ENCODE measurements at regions not wholly inside any gene's neighbourhood (a gene's known extent, or its start where the extent isn't known, plus 50 kb on each side); places are given as distances from the start of the nearest gene placed in this dataset.

DNA sequence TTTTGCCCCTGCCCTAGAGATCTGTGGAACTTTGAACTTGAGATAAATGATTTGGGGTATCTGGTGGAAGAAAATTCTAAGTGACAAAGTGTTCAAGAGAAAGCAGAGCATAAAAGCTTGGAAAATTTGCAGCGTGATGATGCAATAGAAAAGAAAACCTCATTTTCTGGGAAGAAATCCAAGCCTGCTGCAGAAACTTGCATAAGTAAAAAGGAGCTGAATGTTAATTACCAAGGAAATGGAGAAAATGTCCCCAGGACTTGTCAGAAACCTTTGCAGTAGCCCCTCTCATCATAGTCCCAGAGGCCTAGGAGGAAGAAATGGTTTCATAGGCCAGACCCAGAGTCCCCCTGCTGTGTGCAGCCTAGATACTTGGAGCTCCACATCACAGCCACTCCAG, 686.9 kb downstream of the FAM181B start:
- no peak overlapping the region for H3K4me3 Mint-ChIP-seq
- Histone ChIP-seq H3K4me1 (ENCODE audit: control insufficient read depth in 1 of 2, extremely low read depth in 1 of 2, insufficient read depth in 2 of 2, low read length in 2 of 2) (no peaks in the 10 kb centered on the region), H3K27ac (ENCODE audit: low read length) (no peak overlapping the region), H3K27me3 (replicated peaks in 1 of 2; ENCODE audit: control insufficient read depth in 2 of 2, extremely low read depth in 1 of 2, insufficient read depth in 2 of 2, low read length in 1 of 2) (peaks cover 0 to 7% of the 10 kb centered on the region in 2 experiments), H3K4me3 (ENCODE audit: control insufficient read depth in 1 of 2, extremely low read depth in 1 of 2, low read length in 1 of 2) (no peak overlapping the region), H3K9me3 (no peaks in the 10 kb centered on the region), H3K36me3 (ENCODE audit: control insufficient read depth in 2 of 2, extremely low read depth in 1 of 2, insufficient read depth in 1 of 2, low read length in 1 of 2) (no peaks in the 10 kb centered on the region)
- peaks cover 3 to 6% (median 5%) of the 10 kb centered on the region in 3 donors for H3K9me3 Mint-ChIP-seq
- POLR2A ChIA-PET = no interaction called here
- no peak for DNase-seq
- ATAC-seq (replicated peaks in 1 of 4) = no peak
- CTCF ChIA-PET = no interaction called here
- WGBS (ENCODE audit: insufficient coverage) = 100% methylated on average over 1 of the region's 1 CpG
- H3K27ac Mint-ChIP-seq = no peak overlapping the region
- no peaks in the 10 kb centered on the region for H3K4me1 Mint-ChIP-seq
- H3K36me3 Mint-ChIP-seq = no peaks in the 10 kb centered on the region
- H3K27me3 Mint-ChIP-seq = peaks cover 5 to 13% of the 10 kb centered on the region in 2 donors

DNA sequence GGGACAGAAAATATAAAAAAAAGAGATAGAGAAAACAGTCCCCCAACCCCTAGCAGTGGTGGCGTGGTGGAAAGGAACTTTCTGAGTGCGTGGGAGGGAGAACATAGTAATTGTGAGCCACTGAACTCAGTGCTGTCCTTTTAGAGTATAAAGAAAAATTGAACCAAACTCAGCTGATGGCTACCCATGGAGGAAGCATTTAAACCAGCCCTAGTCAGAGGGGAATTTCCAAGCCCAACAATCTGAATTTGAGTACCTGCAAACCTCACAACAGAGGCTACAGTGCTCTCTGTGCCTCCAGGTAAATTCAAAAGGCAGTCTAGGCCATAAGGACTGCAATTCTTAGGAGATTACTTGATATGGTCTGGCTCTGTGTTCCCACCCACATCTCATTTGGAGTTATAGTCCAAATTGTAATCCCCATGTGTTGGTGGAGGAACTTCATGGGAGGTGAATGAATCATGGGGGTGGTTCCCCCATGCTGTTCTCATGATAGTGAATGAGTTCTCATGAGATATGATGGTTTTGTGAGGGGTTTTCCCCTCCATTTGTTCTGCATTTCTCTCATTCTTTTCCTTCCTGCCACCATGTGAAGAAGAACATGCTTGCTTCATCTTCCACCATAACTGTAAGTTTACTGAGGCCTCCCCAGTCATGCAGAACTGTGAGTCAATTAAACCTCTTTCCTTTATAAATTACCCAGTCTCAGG, 687.8 kb downstream of the FAM181B start:
- Mint-ChIP-seq H3K27ac (no peak overlapping the region), H3K36me3 (no peaks in the 10 kb centered on the region), H3K27me3 (peaks cover 5 to 12% of the 10 kb centered on the region in 2 donors), H3K4me1 (no peaks in the 10 kb centered on the region), H3K9me3 (peaks cover 3 to 6% (median 5%) of the 10 kb centered on the region in 3 donors), H3K4me3 (no peak overlapping the region)
- H3K27me3 ChIP-seq (replicated peaks in 1 of 2; ENCODE audit: control insufficient read depth in 2 of 2, extremely low read depth in 1 of 2, insufficient read depth in 2 of 2, low read length in 1 of 2) = peaks cover 0 to 7% of the 10 kb centered on the region in 2 experiments
- POLR2A ChIA-PET = interaction anchor here in 1 of 2 donors (0.7 kb wide), 1 partner anchor 415 kb away, joined by 4 read pairs; no protein-coding TSS in a partner anchor
- DNase-seq (no peak), ATAC-seq (replicated peaks in 1 of 4) (no peak)
- H3K9me3 ChIP-seq = no peaks in the 10 kb centered on the region
- H3K36me3 ChIP-seq (ENCODE audit: control insufficient read depth in 2 of 2, extremely low read depth in 1 of 2, insufficient read depth in 1 of 2, low read length in 1 of 2) = no peaks in the 10 kb centered on the region
- no peak overlapping the region for H3K4me3 ChIP-seq (ENCODE audit: control insufficient read depth in 1 of 2, extremely low read depth in 1 of 2, low read length in 1 of 2)
- H3K4me1 ChIP-seq (ENCODE audit: control insufficient read depth in 1 of 2, extremely low read depth in 1 of 2, insufficient read depth in 2 of 2, low read length in 2 of 2) = no peaks in the 10 kb centered on the region
- H3K27ac ChIP-seq (ENCODE audit: low read length) = no peak overlapping the region
- no CpG with 5 or more reads among the region's 2 CpGs for WGBS (ENCODE audit: insufficient coverage)
- CTCF ChIA-PET = no interaction called here

DNA sequence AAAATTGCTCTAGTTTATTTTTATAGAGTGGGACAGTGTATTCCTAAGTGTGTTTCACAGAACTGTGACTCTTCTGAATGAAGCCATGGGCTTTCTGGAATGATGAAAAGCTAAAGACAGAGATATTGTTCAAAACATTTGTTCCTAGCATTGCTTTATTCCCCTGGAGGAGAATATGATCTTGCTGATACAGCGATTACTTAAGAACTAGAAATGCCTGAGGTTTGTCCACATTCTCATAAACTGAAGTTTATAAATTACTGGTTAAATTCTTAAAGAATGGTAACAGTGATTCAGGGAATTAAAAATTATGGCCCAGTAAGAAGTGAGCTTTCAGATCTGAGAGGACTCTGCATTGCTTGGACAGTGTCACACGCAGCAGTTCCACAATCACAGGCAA, 690.3 kb downstream of the FAM181B start:
- ChIA-PET POLR2A (no interaction called here), CTCF (interaction anchor here (0.6 to 0.7 kb wide), 2 partner anchors 404 to 1515 kb away, joined by 3 to 9 read pairs; no protein-coding TSS in a partner anchor)
- Histone ChIP-seq H3K27me3 (replicated peaks in 1 of 2; ENCODE audit: control insufficient read depth in 2 of 2, extremely low read depth in 1 of 2, insufficient read depth in 2 of 2, low read length in 1 of 2) (no peaks in the 10 kb centered on the region), H3K4me1 (ENCODE audit: control insufficient read depth in 1 of 2, extremely low read depth in 1 of 2, insufficient read depth in 2 of 2, low read length in 2 of 2) (no peaks in the 10 kb centered on the region), H3K4me3 (ENCODE audit: control insufficient read depth in 1 of 2, extremely low read depth in 1 of 2, low read length in 1 of 2) (no peak overlapping the region), H3K9me3 (no peaks in the 10 kb centered on the region), H3K36me3 (ENCODE audit: control insufficient read depth in 2 of 2, extremely low read depth in 1 of 2, insufficient read depth in 1 of 2, low read length in 1 of 2) (no peaks in the 10 kb centered on the region), H3K27ac (ENCODE audit: low read length) (no peak overlapping the region)
- Mint-ChIP-seq H3K27me3 (no peaks in the 10 kb centered on the region), H3K36me3 (no peaks in the 10 kb centered on the region), H3K27ac (no peak overlapping the region), H3K4me1 (no peaks in the 10 kb centered on the region), H3K4me3 (no peak overlapping the region), H3K9me3 (peaks cover 3 to 6% (median 5%) of the 10 kb centered on the region in 3 donors)
- WGBS (ENCODE audit: insufficient coverage) = no CpG with 5 or more reads among the region's 2 CpGs
- DNase-seq = no peak
- ATAC-seq (replicated peaks in 1 of 4) = no peak

DNA sequence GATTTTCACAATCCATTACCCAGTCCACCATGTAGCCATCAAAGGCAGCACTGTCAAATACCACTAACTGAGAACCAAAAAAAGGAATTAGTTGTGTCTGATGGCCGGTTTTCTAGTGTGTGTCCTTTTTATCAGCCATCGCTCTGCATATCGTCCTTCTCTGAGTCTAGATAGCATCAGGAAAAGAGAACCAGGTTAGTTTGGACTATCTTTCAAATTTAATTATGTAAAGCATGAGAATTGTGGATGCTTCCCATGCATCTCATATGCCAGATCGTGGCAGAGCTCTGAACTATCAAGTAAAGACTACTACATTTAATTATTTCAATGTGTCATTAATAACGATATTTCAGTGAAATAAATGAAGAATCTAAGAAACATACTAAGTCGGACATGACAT, 691.9 kb downstream of the FAM181B start:
- ChIA-PET CTCF (no interaction called here), POLR2A (no interaction called here)
- no peak overlapping the region for H3K27ac ChIP-seq (ENCODE audit: low read length)
- peaks cover 3 to 6% (median 5%) of the 10 kb centered on the region in 3 donors for H3K9me3 Mint-ChIP-seq
- H3K4me1 ChIP-seq (ENCODE audit: control insufficient read depth in 1 of 2, extremely low read depth in 1 of 2, insufficient read depth in 2 of 2, low read length in 2 of 2) = no peaks in the 10 kb centered on the region
- ATAC-seq (replicated peaks in 1 of 4) = no peak
- WGBS (ENCODE audit: insufficient coverage) = no CpG with 5 or more reads among the region's 6 CpGs
- no peaks in the 10 kb centered on the region for H3K36me3 Mint-ChIP-seq
- H3K4me3 Mint-ChIP-seq = no peak overlapping the region
- H3K4me3 ChIP-seq (ENCODE audit: control insufficient read depth in 1 of 2, extremely low read depth in 1 of 2, low read length in 1 of 2) = no peak overlapping the region
- no peaks in the 10 kb centered on the region for H3K4me1 Mint-ChIP-seq
- no peaks in the 10 kb centered on the region for H3K27me3 ChIP-seq (replicated peaks in 1 of 2; ENCODE audit: control insufficient read depth in 2 of 2, extremely low read depth in 1 of 2, insufficient read depth in 2 of 2, low read length in 1 of 2)
- no peaks in the 10 kb centered on the region for H3K36me3 ChIP-seq (ENCODE audit: control insufficient read depth in 2 of 2, extremely low read depth in 1 of 2, insufficient read depth in 1 of 2, low read length in 1 of 2)
- no peak overlapping the region for H3K27ac Mint-ChIP-seq
- DNase-seq = no peak
- no peaks in the 10 kb centered on the region for H3K9me3 ChIP-seq
- no peaks in the 10 kb centered on the region for H3K27me3 Mint-ChIP-seq

DNA sequence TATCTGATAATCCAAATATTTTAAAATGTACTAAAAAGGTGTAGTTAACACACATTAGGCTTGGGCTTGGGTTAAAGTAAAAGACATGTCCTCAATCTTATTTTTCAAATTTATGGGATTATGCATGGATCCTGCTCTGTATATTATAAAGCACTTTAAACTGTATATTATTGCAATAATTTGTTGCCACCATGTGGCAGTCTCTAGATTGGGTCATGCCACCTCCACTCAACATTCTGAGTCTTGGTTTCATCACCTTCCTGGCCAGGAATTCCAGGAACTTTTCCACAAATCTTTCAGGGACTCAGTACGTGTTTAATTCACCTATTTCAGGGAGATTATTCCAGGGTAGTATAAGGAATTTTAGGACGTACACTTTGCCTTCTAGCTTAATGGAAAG, 695.5 kb downstream of the FAM181B start:
- Mint-ChIP-seq H3K4me3 (no peak overlapping the region), H3K27ac (no peak overlapping the region), H3K4me1 (no peaks in the 10 kb centered on the region), H3K36me3 (no peaks in the 10 kb centered on the region), H3K27me3 (no peaks in the 10 kb centered on the region), H3K9me3 (no peaks in the 10 kb centered on the region)
- Histone ChIP-seq H3K4me1 (ENCODE audit: control insufficient read depth in 1 of 2, extremely low read depth in 1 of 2, insufficient read depth in 2 of 2, low read length in 2 of 2) (no peaks in the 10 kb centered on the region), H3K27me3 (replicated peaks in 1 of 2; ENCODE audit: control insufficient read depth in 2 of 2, extremely low read depth in 1 of 2, insufficient read depth in 2 of 2, low read length in 1 of 2) (no peaks in the 10 kb centered on the region), H3K4me3 (ENCODE audit: control insufficient read depth in 1 of 2, extremely low read depth in 1 of 2, low read length in 1 of 2) (no peak overlapping the region), H3K27ac (ENCODE audit: low read length) (no peak overlapping the region), H3K9me3 (no peaks in the 10 kb centered on the region), H3K36me3 (ENCODE audit: control insufficient read depth in 2 of 2, extremely low read depth in 1 of 2, insufficient read depth in 1 of 2, low read length in 1 of 2) (no peaks in the 10 kb centered on the region)
- peak in 1 of 35 experiments; percentile 1 for DNase-seq
- ATAC-seq (replicated peaks in 1 of 4) = no peak
- CTCF ChIA-PET = interaction anchor here in 1 of 2 donors (1.2 kb wide), 1 partner anchor 19 kb away, joined by 4 read pairs; no protein-coding TSS in a partner anchor
- POLR2A ChIA-PET = no interaction called here
- no CpG with 5 or more reads among the region's 2 CpGs for WGBS (ENCODE audit: insufficient coverage)

DNA sequence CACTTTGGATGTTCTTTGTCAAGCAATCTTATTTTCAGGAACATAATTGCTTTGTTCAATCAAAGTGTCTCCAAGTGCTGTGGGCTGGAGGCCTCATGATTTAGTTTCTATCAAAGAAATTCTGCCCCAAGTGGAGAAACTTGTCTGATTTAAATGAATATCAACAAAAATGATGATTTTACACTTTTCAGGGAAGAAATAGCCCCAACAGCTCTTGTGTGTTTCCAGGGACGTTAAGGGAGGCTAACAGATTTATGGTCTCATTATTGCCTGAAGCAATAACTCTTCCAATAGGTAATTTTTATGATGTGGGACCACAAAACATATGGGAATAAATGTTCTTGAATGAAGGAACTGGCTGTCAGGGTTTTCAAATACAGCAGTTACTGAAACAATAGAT, 699.1 kb downstream of the FAM181B start:
- WGBS (ENCODE audit: insufficient coverage) = no CpG with 5 or more reads among the region's 1 CpG
- no peak overlapping the region for H3K27ac Mint-ChIP-seq
- H3K4me1 Mint-ChIP-seq = no peaks in the 10 kb centered on the region
- no peak overlapping the region for H3K4me3 Mint-ChIP-seq
- H3K9me3 Mint-ChIP-seq = no peaks in the 10 kb centered on the region
- no peaks in the 10 kb centered on the region for H3K27me3 Mint-ChIP-seq
- ATAC-seq (replicated peaks in 1 of 4) (no peak), DNase-seq (no peak)
- Histone ChIP-seq H3K27me3 (replicated peaks in 1 of 2; ENCODE audit: control insufficient read depth in 2 of 2, extremely low read depth in 1 of 2, insufficient read depth in 2 of 2, low read length in 1 of 2) (no peaks in the 10 kb centered on the region), H3K36me3 (ENCODE audit: control insufficient read depth in 2 of 2, extremely low read depth in 1 of 2, insufficient read depth in 1 of 2, low read length in 1 of 2) (no peaks in the 10 kb centered on the region), H3K4me1 (ENCODE audit: control insufficient read depth in 1 of 2, extremely low read depth in 1 of 2, insufficient read depth in 2 of 2, low read length in 2 of 2) (no peaks in the 10 kb centered on the region), H3K9me3 (no peaks in the 10 kb centered on the region), H3K4me3 (ENCODE audit: control insufficient read depth in 1 of 2, extremely low read depth in 1 of 2, low read length in 1 of 2) (no peak overlapping the region), H3K27ac (ENCODE audit: low read length) (no peak overlapping the region)
- CTCF ChIA-PET = interaction anchor here in 1 of 2 donors (0.8 kb wide), 1 partner anchor 248 kb away, joined by 3 read pairs; no protein-coding TSS in a partner anchor
- POLR2A ChIA-PET = no interaction called here
- H3K36me3 Mint-ChIP-seq = no peaks in the 10 kb centered on the region
